Thymus (tissue), 11 donors: ENCODE measurements at regions not wholly inside any gene's neighbourhood (a gene's known extent, or its start where the extent isn't known, plus 50 kb on each side); places are given as distances from the start of the nearest gene placed in this dataset.

Source experiments
- DNase-seq, 9 donors: peaks; one replicate each; pipeline ENCODE4 v3.0.0-alpha.2; 2013; ENCODE audit warnings: low spot score in 9 of 9, low read depth in 6 of 9, missing footprints in 1 of 9
- H3K27ac ChIP-seq, 2 donors: one replicate each; pipeline ENCODE4 v1.5.1; 2013; ENCODE audit warnings: control low read depth in 1 of 2, low read depth in 1 of 2, low read length in 1 of 2, mild to moderate bottlenecking in 1 of 2, moderate library complexity in 1 of 2
- H3K27me3 ChIP-seq, 2 donors: one replicate each; pipeline ENCODE4 v1.5.1; 2013; ENCODE audit warnings: low read length in 1 of 2; ENCODE audit not compliant: control insufficient read depth in 2 of 2, insufficient read depth in 1 of 2
- H3K36me3 ChIP-seq, 2 donors: one replicate each; pipeline ENCODE4 v1.5.1; 2013; ENCODE audit warnings: low read length in 1 of 2, mild to moderate bottlenecking in 1 of 2, moderate library complexity in 1 of 2; ENCODE audit not compliant: control insufficient read depth in 2 of 2, insufficient read depth in 2 of 2
- H3K4me1 ChIP-seq, 2 donors: one replicate each; pipeline ENCODE4 v1.5.1; 2013; ENCODE audit warnings: low read length in 2 of 2; ENCODE audit not compliant: control insufficient read depth in 2 of 2, insufficient read depth in 2 of 2
- H3K4me3 ChIP-seq, 2 donors: one replicate each; pipeline ENCODE4 v1.5.1; 2013; ENCODE audit warnings: low read length in 2 of 2, control low read depth in 1 of 2, mild to moderate bottlenecking in 1 of 2
- H3K9me3 ChIP-seq, 2 donors: one replicate each; pipeline ENCODE4 v1.5.1; 2013; ENCODE audit warnings: low read length in 1 of 2, mild to moderate bottlenecking in 1 of 2; ENCODE audit not compliant: control insufficient read depth in 2 of 2, insufficient read depth in 1 of 2
- WGBS: extraction: QIAGEN DNeasy Blood & Tissue Kit; methylation state at CpG from one replicate; pipeline ENCODE4 v1.1.7; 2013; 5-methylcytosine and 5-hydroxymethylcytosine counted together
- donor health status: healthy.

DNA sequence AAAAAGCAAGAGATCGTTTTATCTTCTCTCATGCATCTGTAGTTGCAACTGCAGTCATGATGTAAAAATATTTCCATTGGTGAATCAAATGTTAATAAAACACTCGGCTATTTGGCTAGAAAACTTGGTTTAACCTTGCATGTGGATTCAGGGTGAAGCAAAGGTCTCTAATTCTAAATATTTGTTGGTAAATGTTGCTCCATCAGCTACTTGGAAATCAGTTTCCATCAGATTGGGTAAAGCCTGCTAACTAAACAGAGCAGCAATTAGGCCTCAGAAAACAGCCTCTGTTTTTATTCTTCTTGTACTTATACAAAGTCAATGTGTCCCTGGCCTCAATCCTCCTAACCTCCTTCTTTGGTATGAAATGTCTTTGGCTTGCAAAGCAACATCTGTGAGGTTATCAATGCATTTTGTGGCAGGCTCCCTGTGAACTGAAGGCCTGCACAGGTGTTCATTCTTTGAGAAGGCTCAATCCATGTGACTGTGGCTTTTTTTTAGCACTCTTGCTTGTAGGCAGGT is 312.3 kb downstream of the WDR72 start:
- 94% methylated on average over 2 of the region's 2 CpGs for WGBS
- no peak overlapping the region for H3K27ac ChIP-seq
- H3K9me3 ChIP-seq = no peaks in the 10 kb centered on the region
- no peaks in the 10 kb centered on the region for H3K36me3 ChIP-seq
- no peak for DNase-seq
- H3K4me3 ChIP-seq = no peak overlapping the region
- no peaks in the 10 kb centered on the region for H3K4me1 ChIP-seq
- no peaks in the 10 kb centered on the region for H3K27me3 ChIP-seq

DNA sequence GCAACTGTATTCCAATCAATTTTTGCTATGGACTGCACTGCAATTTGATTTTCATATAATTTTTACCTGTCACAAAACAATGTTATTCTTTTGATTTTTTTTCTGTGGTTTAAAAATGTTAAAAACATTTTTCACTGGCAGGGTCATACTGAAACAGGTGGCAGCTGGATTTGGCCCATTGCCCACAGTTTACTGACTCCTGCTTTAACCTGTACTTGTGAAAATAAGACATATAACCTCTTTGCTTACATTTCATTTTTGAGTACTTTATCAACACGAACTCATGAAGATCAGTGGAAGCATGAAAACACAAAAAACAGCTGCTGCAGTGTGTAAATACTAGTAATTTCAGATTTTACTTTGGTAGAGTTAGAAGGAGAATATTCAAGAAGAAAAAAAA is 313.1 kb downstream of the WDR72 start:
- DNase-seq = no peak
- no peak overlapping the region for H3K27ac ChIP-seq
- H3K27me3 ChIP-seq = no peaks in the 10 kb centered on the region
- H3K36me3 ChIP-seq = no peaks in the 10 kb centered on the region
- H3K4me1 ChIP-seq = no peaks in the 10 kb centered on the region
- no peak overlapping the region for H3K4me3 ChIP-seq
- WGBS = 10% methylated on average over 1 of the region's 1 CpG
- no peaks in the 10 kb centered on the region for H3K9me3 ChIP-seq

DNA sequence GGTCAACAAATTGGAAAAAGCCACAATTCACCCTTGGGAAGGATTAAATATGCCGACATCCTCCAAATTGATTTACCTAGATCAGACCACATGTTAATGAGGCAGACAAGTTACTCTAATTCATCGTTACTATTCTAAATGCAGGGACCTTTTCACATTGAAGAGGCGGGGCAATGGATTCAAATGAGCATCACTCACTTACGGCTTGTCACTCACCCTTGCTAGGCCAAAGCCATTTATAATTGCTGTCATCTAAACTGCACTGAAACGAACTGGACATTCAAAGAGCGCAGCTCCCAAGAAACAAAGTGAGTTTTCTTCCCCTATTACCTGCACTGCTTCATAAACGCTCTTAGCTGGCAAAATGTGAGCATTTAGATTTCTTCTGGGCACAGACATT is 313.9 kb downstream of the WDR72 start:
- no peaks in the 10 kb centered on the region for H3K36me3 ChIP-seq
- no peaks in the 10 kb centered on the region for H3K9me3 ChIP-seq
- 97% methylated on average over 7 of the region's 7 CpGs for WGBS
- no peak for DNase-seq
- no peak overlapping the region for H3K4me3 ChIP-seq
- no peak overlapping the region for H3K27ac ChIP-seq
- H3K27me3 ChIP-seq = no peaks in the 10 kb centered on the region
- no peaks in the 10 kb centered on the region for H3K4me1 ChIP-seq

DNA sequence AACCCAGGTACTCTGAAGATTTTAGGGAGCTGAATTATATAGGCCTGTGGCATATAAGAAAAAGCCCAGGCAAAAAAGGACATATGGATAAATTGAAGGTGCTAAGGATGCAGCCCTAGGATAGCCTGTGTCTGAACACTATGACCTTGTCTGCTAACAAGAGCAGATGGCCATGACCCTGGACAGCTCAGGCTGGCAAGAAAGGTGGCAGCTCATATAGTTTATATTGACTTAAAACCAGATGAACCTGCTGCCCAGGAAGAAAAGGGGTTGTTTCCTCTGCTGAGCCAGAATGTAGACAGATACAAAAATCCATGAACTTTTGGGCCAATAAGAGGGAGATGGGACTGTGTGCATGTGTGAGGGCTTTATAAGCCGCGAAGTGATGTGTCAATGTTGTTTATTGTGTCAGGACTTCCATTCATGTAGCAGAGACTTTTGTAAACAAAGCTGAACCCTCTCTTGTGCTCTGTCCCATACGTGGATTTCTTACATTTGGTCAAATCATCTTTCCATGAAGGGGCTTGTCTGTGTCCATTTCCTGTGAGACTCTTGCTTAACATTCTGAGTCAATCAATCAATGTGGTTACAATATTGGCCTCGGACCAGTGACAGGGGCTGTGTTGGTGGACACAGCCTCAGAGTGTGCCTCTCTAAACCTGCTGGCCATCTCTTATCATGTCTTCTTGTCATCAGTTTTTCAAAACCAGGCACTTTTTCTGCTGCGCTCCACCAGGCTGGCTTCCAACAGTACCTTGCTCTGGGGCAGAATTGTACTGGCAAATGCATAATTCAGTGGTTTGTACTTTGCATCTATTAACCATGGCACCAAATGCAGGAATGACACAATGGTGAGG is 321.2 kb downstream of the WDR72 start:
- no peak for DNase-seq
- Histone ChIP-seq H3K27me3 (no peaks in the 10 kb centered on the region), H3K9me3 (no peaks in the 10 kb centered on the region), H3K4me1 (no peaks in the 10 kb centered on the region), H3K36me3 (no peaks in the 10 kb centered on the region), H3K4me3 (no peak overlapping the region), H3K27ac (no peak overlapping the region)
- 93% methylated on average over 5 of the region's 5 CpGs for WGBS

DNA sequence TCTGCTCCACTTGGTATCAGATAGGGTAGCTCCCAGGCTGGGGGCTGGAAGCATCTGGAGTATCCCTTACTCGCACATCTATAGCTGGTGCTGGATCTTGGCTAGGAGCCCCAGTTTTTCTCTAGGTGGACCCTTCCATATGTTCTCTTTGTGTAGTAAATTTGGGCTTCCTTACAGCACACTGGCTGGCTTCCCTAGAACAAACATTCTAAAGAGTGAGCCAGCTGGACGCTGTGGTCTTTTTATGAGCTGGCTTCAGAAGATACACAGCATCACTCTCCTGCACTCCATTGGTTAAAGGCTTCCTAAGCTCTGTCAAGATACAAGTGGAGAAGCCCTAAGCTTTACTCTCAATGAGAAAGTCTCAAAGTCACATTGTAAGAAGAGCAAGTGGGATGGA is 322.1 kb downstream of the WDR72 start:
- Histone ChIP-seq H3K27ac (no peak overlapping the region), H3K4me1 (no peaks in the 10 kb centered on the region), H3K27me3 (no peaks in the 10 kb centered on the region), H3K4me3 (no peak overlapping the region), H3K9me3 (no peaks in the 10 kb centered on the region), H3K36me3 (no peaks in the 10 kb centered on the region)
- no peak for DNase-seq
- 95% methylated on average over 2 of the region's 2 CpGs for WGBS

DNA sequence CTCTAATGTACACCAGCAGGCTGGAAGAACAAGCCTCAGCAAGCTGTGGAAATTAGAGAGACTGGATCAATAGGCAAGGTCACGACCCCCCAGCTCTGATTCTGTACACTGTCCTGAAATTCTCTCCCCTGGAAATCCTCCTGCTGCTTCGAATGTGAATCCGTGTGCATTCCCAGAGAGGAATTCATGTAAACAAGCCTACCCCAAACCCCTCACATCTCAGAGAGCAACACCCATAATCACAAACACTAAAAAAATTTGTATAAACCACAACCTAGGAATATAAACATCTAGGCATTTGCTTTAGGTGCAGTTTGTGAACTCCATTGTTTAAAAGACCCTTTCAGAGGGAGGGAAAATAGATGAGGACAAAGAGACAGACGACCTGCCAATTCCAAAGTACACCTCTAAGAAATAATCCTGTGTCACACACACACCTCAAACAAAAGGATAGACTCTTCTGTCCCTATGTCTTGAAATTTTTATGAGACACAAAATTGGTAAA is 325.2 kb downstream of the WDR72 start:
- WGBS = 89% methylated on average over 4 of the region's 4 CpGs
- Histone ChIP-seq H3K27me3 (no peaks in the 10 kb centered on the region), H3K4me1 (no peaks in the 10 kb centered on the region), H3K9me3 (no peaks in the 10 kb centered on the region), H3K27ac (no peak overlapping the region), H3K4me3 (no peak overlapping the region), H3K36me3 (no peaks in the 10 kb centered on the region)
- DNase-seq = no peak

DNA sequence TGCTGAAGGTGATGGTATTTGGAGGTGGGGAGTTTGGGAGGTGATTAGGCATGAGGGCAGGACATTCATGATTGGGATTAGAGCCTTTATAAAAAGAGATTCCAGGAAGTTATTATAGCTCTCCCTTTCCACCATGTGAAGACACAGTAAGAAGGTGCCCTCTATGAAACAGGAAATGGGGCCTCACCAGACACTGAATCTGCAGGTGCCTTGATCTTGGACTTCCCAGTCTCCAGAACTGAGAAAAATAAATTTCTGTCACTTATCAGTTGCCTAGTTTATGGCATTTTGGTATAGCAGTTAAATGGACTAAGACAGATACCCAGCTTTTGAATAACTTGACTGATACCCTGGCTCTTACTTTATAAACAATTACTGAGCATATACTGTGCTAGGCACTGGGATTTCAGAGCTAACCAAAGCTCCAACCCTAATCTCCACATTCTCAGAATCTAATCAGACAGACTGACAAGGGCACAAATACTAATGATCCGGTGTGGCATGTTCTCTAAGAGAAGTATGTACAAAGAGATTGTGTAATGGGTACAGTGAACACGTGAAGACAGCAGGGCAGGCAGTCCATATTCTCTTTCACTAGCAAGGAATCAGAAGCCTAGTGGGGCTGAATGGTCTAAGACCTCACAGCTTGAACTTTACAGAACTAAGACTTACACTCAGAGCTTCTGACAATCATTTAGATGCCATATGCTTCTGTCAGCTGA is 343.1 kb downstream of the WDR72 start:
- DNase-seq = no peak
- WGBS = 98% methylated on average over 2 of the region's 2 CpGs
- no peaks in the 10 kb centered on the region for H3K27me3 ChIP-seq
- no peak overlapping the region for H3K27ac ChIP-seq
- no peak overlapping the region for H3K4me3 ChIP-seq
- no peaks in the 10 kb centered on the region for H3K4me1 ChIP-seq
- H3K9me3 ChIP-seq = no peaks in the 10 kb centered on the region
- no peaks in the 10 kb centered on the region for H3K36me3 ChIP-seq

DNA sequence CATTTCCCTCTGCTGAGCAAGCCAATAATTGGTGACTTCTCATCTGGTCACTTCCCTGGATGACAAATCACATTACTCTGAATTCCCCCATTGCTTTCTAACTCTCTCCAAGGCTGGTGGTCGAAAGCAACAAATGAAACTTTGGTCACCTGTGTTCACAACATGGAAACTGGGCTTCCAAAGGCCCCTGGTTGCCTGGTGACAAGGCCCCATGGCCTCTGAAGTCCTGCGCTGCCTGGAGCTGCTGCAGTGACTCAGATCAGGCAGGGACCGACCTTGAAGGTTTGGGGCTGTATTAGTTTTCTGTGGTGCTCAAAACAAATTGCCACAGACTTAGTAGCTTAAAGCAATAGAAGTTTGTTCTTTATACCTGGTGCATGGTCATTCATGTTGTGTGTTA is 345.3 kb downstream of the WDR72 start:
- Histone ChIP-seq H3K27me3 (no peaks in the 10 kb centered on the region), H3K4me1 (no peaks in the 10 kb centered on the region), H3K9me3 (no peaks in the 10 kb centered on the region), H3K27ac (no peak overlapping the region), H3K4me3 (no peak overlapping the region), H3K36me3 (no peaks in the 10 kb centered on the region)
- no peak for DNase-seq
- WGBS = 97% methylated on average over 3 of the region's 3 CpGs

DNA sequence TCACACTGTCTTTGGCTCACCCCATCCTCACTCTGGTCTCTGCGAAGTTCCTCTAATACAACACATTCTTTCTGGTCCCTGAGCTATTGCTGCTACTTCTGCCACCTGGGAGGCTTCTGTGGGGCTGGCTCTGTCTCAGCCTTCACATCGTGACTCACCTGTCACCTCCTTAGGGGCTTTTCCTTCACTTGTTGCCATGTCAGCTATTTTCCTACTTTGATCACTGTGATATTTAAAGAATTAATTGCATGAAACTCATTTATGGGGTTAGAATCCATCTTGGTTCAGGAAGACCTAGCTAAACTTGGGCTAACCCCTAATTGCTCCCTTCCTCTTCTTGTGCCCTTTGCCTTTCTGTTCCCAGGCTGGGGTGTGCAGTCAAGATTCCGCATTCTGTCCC is 346.9 kb downstream of the WDR72 start:
- H3K9me3 ChIP-seq = no peaks in the 10 kb centered on the region
- H3K27me3 ChIP-seq = no peaks in the 10 kb centered on the region
- H3K36me3 ChIP-seq = no peaks in the 10 kb centered on the region
- H3K4me3 ChIP-seq = no peak overlapping the region
- no peak for DNase-seq
- WGBS = 97% methylated on average over 3 of the region's 3 CpGs
- no peak overlapping the region for H3K27ac ChIP-seq
- no peaks in the 10 kb centered on the region for H3K4me1 ChIP-seq
